ENCODE measurements at regions not wholly inside any gene's neighbourhood (a gene's known extent, or its start where the extent isn't known, plus 50 kb on each side); places are given as distances from the start of the nearest gene placed in this dataset.
"Not testable (repeated sequence)": the region's sequence is repeated elsewhere in the genome, so short reads cannot be mapped to it uniquely, and the experiment has no call there.

- no peak for DNase-seq (ENCODE audit: low read depth)
These were observed 101.5 kb upstream of the LHX5 start for GRCh38 chr12:113573148-113573547.

- DNase-seq (ENCODE audit: low read depth), result no peak
These were observed 100.0 kb upstream of the LHX5 start for GRCh38 chr12:113571713-113572112.

GRCh38 chr12:113569806-113570205, 98.1 kb upstream of the LHX5 start:
- no peak for DNase-seq (ENCODE audit: low read depth)

- no peak for DNase-seq (ENCODE audit: low read depth)
These were observed 96.3 kb upstream of the LHX5 start for GRCh38 chr12:113568021-113568420.

- DNase-seq (ENCODE audit: low read depth), result no peak
These were observed 93.7 kb upstream of the LHX5 start for GRCh38 chr12:113565368-113565767.

GRCh38 chr12:113561068-113561780, 89.6 kb upstream of the LHX5 start:
- no peak for DNase-seq (ENCODE audit: low read depth)

GRCh38 chr12:113559466-113559865, 87.8 kb upstream of the LHX5 start:
- no peak for DNase-seq (ENCODE audit: low read depth)

- peak; percentile 40 for DNase-seq (ENCODE audit: low read depth)
These were observed 83.6 kb upstream of the LHX5 start for GRCh38 chr12:113555226-113555625.

- no peak for DNase-seq (ENCODE audit: low read depth)
These were observed 81.1 kb upstream of the LHX5 start for GRCh38 chr12:113552760-113553159.

GRCh38 chr12:113551563-113551962, 79.9 kb upstream of the LHX5 start:
- DNase-seq (ENCODE audit: low read depth), result no peak

GRCh38 chr12:113548467-113548866, 76.8 kb upstream of the LHX5 start:
- DNase-seq (ENCODE audit: low read depth), result no peak

GRCh38 chr12:113546916-113547863, 75.5 kb upstream of the LHX5 start:
- DNase-seq (ENCODE audit: low read depth), result no peak

- DNase-seq (ENCODE audit: low read depth), result peak; percentile 4
These were observed 66.0 kb upstream of the LHX5 start for GRCh38 chr12:113537751-113538087.

- no peak for DNase-seq (ENCODE audit: low read depth)
These were observed 65.5 kb upstream of the LHX5 start for GRCh38 chr12:113537046-113537750.

- no peak for DNase-seq (ENCODE audit: low read depth)
These were observed 63.4 kb upstream of the LHX5 start for GRCh38 chr12:113535100-113535499.

GRCh38 chr12:113534555-113534954, 62.9 kb upstream of the LHX5 start:
- no peak for DNase-seq (ENCODE audit: low read depth)

GRCh38 chr12:113533842-113534375, 62.2 kb upstream of the LHX5 start:
- DNase-seq (ENCODE audit: low read depth), result no peak

- DNase-seq (ENCODE audit: low read depth), result no peak
These were observed 60.6 kb upstream of the LHX5 start for GRCh38 chr12:113532292-113532691.

GRCh38 chr12:113531073-113531472, 59.4 kb upstream of the LHX5 start:
- DNase-seq (ENCODE audit: low read depth), result not testable (repeated sequence)

GRCh38 chr12:113528606-113529293, 57.1 kb upstream of the LHX5 start:
- no peak for DNase-seq (ENCODE audit: low read depth)

- no peak for DNase-seq (ENCODE audit: low read depth)
These were observed 53.4 kb upstream of the LHX5 start for GRCh38 chr12:113525066-113525465.

- no peak for DNase-seq (ENCODE audit: low read depth)
These were observed 52.8 kb upstream of the LHX5 start for GRCh38 chr12:113524495-113524894.
